GM19467 (cell line): ENCODE measurements at regions not wholly inside any gene's neighbourhood (a gene's known extent, or its start where the extent isn't known, plus 50 kb on each side); places are given as distances from the start of the nearest gene placed in this dataset.

Source experiments
- ATAC-seq: cut with Tn5 transposase; IDR thresholded peaks from one replicate; pipeline ENCODE4 v1.9.1; 2021; ENCODE audit warnings: mild to moderate bottlenecking, moderate library complexity; ENCODE audit not compliant: unreplicated experiment

GRCh38 chr9:86764671-86765343 is 182.5 kb downstream of the GAS1 start:
- no peak for ATAC-seq

- no peak for ATAC-seq
Measured at GRCh38 chr9:86764221-86764624, 183.1 kb downstream of the GAS1 start.

DNA sequence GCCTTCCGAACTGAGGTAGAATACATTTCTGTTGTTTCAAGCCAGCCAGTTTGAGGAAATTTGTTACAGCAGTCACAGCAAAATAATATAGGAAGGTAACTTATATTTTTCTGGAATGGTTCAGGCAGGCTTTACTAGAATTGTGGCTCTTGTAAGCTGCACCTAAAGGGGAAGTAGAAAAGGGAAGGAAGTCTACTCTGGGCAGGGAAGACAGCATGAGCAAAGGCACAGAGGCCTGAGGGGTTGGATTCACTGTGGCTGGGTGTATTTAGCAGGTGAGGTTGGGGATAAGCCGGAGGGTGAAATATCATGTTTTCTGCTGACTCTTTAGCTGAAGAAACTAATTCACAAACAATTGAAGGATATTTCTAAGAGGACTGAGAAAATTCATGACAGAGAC is 183.5 kb downstream of the GAS1 start:
- no peak for ATAC-seq

GRCh38 chr9:86757382-86757720 is 190.0 kb downstream of the GAS1 start:
- no peak for ATAC-seq

GRCh38 chr9:86756576-86757381 is 190.5 kb downstream of the GAS1 start:
- no peak for ATAC-seq

DNA sequence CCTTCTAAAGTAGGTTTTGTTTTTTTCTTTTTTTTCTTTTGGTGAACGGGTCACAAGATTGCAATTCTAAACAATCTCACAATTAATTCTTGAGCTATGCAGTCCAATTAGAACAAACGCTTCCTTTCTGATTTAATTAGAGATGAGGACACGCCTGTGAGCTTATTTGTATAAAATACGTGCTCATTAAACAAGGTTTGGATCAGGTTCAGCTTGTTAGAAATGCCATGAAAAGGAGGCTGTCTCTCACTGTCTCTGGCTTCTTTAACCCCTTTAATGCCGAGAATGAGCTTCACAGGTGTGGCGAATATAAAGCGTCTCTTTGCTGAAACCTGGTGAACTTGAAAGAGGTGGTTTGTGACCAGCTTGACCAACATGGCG is 191.8 kb downstream of the GAS1 start:
- no peak for ATAC-seq

DNA sequence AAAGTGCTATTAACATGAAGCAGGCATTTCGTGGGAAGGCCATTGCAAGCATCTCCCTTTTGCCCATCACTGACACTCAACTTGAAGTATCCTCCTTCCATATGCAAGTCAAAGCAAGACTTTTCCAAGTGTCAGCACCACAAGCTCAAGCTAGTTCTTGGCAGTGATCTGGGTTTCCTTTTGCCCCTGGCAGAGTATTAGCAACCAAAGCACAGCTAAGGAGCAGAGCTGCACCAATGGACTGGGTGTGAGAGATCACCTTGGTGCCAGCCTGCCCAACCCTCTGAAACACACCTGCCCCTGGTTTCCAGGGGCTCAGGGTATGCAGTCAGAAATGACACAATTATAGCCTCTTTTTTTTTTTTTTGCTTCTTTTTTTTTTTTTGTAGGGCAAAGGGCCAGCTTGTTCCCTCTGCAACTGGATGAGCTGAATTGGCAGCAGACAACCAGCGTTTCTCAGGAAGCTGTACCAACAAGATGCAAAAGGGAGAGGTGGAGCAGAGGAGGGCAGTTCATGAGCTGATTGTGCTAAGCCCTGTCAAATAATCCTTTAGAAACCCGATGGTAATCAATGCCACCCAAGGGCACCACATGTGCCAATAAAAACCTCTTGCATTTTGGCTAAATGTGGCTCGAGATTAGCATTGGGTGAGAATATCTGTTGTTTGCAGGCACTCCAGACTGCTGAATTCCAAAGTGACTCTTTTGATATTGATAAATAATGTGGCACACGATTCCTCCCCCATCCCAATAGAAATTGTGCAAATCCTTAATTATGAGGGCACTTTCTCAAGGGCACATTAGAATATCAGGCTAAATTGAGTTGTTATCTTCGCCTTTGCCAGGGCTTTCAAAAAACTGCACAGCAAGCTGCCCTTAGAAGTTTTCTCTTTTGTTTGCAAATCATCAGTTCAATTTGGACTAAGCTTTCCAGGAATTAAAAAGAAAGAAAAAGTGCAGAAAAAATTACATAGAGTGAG is 192.4 kb downstream of the GAS1 start:
- ATAC-seq: no peak

DNA sequence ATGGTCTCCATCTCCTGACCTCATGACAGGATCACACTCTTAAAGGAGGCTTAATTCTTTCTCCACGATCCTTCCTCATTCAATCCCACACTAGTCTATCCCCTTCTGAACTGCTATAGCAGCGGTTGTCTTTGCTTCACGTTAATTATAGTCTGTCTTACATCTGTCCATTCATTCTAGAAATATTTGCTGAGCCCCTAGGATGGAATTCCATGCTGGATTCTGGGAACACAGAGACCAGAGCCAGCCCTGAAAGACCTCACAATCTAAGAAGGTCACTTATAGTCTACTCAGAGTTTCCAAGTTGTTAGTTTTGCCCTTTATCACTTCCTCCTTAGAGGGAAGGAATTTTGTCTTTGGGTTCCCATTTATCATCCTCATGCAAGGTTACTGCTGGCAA is 193.5 kb downstream of the GAS1 start:
- ATAC-seq: no peak

- no peak for ATAC-seq
Measured at GRCh38 chr9:86752733-86753132, 194.6 kb downstream of the GAS1 start.

DNA sequence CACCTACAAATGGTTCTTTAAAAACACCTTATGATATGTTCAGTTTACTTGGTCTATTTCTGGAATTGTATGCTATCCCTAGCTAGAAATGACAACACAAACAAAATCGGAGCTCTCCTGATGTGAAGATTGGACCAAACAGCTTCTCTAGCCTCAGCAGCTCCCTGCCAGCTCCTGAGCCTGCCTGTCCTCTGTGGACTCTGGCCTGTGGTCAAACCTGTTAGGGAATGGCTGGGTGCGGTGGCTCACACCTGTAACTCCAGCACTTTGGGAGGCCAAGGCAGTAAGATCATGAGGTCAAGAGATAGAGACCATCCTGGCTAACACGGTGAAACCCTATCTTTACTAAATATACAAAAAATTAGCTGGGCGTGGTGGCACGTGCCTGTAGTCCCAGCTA is 195.3 kb downstream of the GAS1 start:
- no peak for ATAC-seq

DNA sequence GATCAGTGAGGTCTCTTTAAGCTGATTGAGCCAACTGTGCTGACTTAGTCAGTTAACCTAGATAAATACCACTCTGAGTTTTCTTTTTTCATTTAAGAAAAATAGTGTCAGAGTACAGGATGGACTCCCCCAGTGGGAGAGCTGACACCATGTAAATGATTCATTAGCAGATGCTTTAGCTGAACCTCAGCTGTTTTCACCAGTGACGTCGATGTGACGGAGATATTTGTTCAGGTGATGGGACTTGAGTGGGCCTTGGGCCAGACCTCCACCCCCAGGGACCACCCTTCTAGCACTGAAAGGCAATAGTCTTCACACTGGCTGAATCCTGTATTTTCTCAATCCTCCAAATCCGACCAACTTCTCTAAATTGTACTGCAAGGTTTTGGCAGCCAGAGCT is 196.1 kb downstream of the GAS1 start:
- ATAC-seq: no peak

GRCh38 chr9:86749894-86750255 is 197.4 kb downstream of the GAS1 start:
- no peak for ATAC-seq

- ATAC-seq: no peak
Measured at GRCh38 chr9:86749161-86749893, 198.0 kb downstream of the GAS1 start.

DNA sequence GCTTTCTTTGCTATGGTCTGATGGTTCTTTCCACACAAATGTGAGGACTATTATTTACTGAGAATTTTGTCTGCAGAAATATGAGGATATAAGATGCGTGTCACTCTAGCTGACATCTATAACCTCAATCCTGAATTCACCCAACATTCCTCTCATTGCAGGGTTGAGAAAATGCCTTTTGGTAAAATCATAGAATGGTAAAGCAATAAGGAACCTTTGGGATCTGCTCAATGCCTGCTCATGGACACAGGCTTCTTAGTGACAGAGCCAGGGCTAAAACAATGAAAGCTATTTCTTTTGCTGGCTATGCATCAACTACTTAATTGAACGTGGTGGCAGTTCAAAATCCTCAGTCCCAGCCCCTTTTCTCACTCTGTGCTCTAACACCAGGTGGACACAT is 199.6 kb downstream of the GAS1 start:
- no peak for ATAC-seq

DNA sequence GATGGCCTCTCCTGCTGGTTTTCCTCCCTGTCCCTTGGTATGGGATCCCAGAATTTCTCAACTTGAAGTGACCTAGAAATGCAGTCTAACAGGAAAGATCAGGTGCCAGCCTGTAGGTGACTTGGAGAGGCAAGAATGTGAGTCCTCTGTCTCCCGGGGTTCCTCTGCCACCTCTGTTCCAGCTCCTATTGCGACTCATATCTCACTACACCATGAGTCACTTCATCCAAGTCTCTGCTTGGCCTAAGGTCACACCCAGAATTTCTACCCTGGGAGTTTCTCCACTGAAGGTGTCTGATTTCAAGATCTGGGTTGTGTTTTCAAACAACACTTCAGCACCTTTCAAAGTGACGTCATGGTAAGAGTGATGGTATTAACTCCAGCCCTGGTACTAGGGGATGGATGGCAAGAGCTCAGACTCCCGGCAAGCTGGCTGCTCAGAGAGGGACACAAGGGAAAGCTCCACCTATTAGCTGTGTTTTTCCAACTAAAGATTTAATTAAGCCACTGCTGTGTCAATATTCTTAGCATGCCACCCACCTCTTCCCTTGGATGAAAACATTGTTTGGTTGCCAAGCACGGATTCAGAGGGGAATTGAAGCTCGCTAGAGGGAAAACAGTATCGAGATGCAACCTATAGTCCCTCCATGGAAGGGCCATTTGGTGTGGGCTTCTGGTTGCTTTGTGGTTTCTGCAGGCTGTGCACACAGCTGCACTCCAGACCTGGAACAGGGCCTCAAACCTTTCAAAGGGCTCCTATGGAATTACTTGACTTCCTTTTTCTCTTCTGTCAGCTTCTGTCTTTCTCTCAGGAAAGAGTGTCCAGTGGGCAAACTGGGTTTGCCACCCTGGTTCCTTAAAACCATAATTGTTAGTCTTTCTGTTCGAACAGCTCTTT is 205.7 kb downstream of the GAS1 start:
- no peak for ATAC-seq

- ATAC-seq: no peak
Measured at GRCh38 chr9:86735772-86736458, 211.4 kb downstream of the GAS1 start.

DNA sequence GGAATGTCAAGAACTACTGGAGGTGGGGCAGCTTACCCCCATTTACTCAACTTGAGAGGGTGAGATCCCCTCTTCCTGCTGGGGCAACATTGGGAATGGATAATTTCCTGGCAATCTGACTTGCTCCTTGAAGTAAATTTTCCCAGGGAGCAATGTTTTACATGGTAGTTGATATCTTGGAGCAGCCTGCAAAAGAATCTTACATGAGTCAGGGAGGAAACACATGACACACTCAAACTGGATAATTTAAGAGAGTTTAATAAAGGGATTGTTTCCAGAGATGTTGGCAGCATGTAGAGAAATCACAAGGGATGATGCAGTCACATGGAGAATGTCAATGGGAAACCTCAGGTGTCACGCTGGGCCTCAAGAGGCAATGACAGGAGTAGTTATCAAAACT is 212.5 kb downstream of the GAS1 start:
- ATAC-seq: no peak

DNA sequence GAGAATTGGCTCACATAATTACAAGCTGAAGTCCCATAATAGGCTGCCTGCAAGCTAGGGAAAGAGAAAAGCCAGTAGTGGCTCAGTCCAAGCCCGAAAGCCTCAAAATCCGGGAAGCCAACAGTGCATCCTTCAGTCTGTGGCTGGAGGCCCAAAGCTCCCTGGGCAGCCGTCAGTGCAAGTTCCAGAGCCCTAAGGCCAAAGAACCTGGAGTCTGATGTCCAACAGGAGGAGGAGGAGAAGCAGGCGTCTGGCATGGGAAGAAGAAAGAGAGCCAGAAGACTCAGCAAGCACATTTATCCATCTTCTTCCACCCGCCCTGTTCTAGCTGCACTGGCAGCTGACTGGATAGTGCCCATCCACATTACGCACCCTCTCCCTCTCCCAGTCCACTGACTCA is 213.4 kb downstream of the GAS1 start:
- no peak for ATAC-seq

GRCh38 chr9:86732514-86733171 is 214.7 kb downstream of the GAS1 start:
- ATAC-seq: no peak
